ENCODE measurements at regions not wholly inside any gene's neighbourhood (a gene's known extent, or its start where the extent isn't known, plus 50 kb on each side); places are given as distances from the start of the nearest gene placed in this dataset.
A peak's percentile ranks its signal among the peaks of the same experiment; 100 is the strongest.

GRCh38 chr6:11436508-11437096, 100.9 kb upstream of the TMEM170B start:
- no peaks in the 10 kb centered on the region for H3K36me3 ChIP-seq (ENCODE audit: control insufficient read depth, insufficient read depth, low read length)
- H3K27ac ChIP-seq (ENCODE audit: insufficient read depth, low read length): no peak overlapping the region
- no peak overlapping the region for H2AFZ ChIP-seq (replicated peaks; ENCODE audit: low read length, poor library complexity)
- no peak overlapping the region for H3K9ac ChIP-seq (ENCODE audit: low read depth, low read length)
- no peak overlapping the region for H2BK15ac ChIP-seq (ENCODE audit: low read depth, low read length)
- no peak overlapping the region for H3K23ac ChIP-seq (ENCODE audit: low read depth, low read length)
- H3K18ac ChIP-seq (ENCODE audit: low read depth, low read length): peak overlapping the region; percentile 8; the same call in 1 of the 2 replicates
- no peaks in the 10 kb centered on the region for H4K20me1 ChIP-seq (ENCODE audit: insufficient read depth, low read length)
- POLR2A ChIA-PET (ENCODE audit: unreplicated experiment): no interaction called here
- CTCF ChIA-PET: interaction anchor here (0.9 kb wide), 1 partner anchor 174 kb away, joined by 3 read pairs; no protein-coding TSS in a partner anchor
- no peak overlapping the region for H2BK5ac ChIP-seq (ENCODE audit: low read depth, low read length, poor library complexity, severe bottlenecking)
- H4K5ac ChIP-seq (ENCODE audit: low read depth, low read length): no peak overlapping the region
- in situ Hi-C loops (cut with MboI; ENCODE audit: low sequenced_read_pairs) (no loop called here), intact Hi-C loops (cut with micrococcal nuclease) (no loop called here), dilution Hi-C loops (cut with HindIII; ENCODE audit: low sequenced_read_pairs, unreplicated experiment) (no loop called here)
- H3K4me1 ChIP-seq (ENCODE audit: control insufficient read depth, insufficient read depth, low read length): peaks cover 23% of the 10 kb centered on the region
- no peak overlapping the region for H3K4me3 ChIP-seq (ENCODE audit: insufficient read depth, low read depth, low read length)
- no peak for ATAC-seq (ENCODE audit: low read depth)
- no peak overlapping the region for H3K4me2 ChIP-seq (ENCODE audit: low read depth, low read length)
- no peak overlapping the region for H2BK20ac ChIP-seq (ENCODE audit: low read depth, low read length)
- 100% methylated on average over 2 of the region's 6 CpGs; no CpG with 5 or more reads in 1 of the 2 experiments for WGBS, 2 experiments (ENCODE audit: extremely low coverage in 2 of 2, insufficient read length in 1 of 2)
- DNase-seq: no peak
- no peak overlapping the region for H3K56ac ChIP-seq (ENCODE audit: extremely low read depth, insufficient read depth, low read length)
- H2AK5ac ChIP-seq (ENCODE audit: low read depth, low read length): peak overlapping the region; percentile 39
- H3K14ac ChIP-seq (replicated peaks; ENCODE audit: low read depth, low read length): no peak overlapping the region
- H3K9me3 ChIP-seq (ENCODE audit: control insufficient read depth, insufficient read depth, low read length): no peaks in the 10 kb centered on the region
- peak overlapping the region; percentile 31 for H2AK9ac ChIP-seq (replicated peaks; ENCODE audit: low read depth, low read length, poor library complexity)
- H3K4ac ChIP-seq (ENCODE audit: low read depth, low read length): no peak overlapping the region; the same call in 1 of the 2 replicates
- H3K9me1 ChIP-seq (ENCODE audit: insufficient read depth, low read length): peaks cover 7% of the 10 kb centered on the region; the same call in 1 of the 2 replicates
- no peak overlapping the region for H4K8ac ChIP-seq (ENCODE audit: low read depth in 2 of 2, low read length in 2 of 2)
- no peak overlapping the region for H2BK120ac ChIP-seq (ENCODE audit: low read depth, low read length)
- BruUV-seq (replicated peaks): no TSS peak
- TF ChIP-seq RAD21 (IDR thresholded peaks at IDR 0.05; ENCODE audit: low read length): no peak
- no peak for TF ChIP-seq MXI1 (IDR thresholded peaks at IDR 0.05; ENCODE audit: borderline replicate concordance, low read depth, low read length)
- TF ChIP-seq ELK1 (IDR thresholded peaks at IDR 0.05; ENCODE audit: borderline replicate concordance, low read depth, low read length): no peak
- TF ChIP-seq CTCF (conservative IDR thresholded peaks at IDR 0.05; ENCODE audit: low read depth, low read length): no peak
- no peak for TF ChIP-seq POLR2A (IDR thresholded peaks at IDR 0.05; ENCODE audit: low read depth, low read length)
- TF ChIP-seq USF2 (IDR thresholded peaks at IDR 0.05; ENCODE audit: low read depth, low read length): no peak
- no peak for TF ChIP-seq MAFK (IDR thresholded peaks at IDR 0.05; ENCODE audit: low read depth, low read length)
- TF ChIP-seq RFX5 (IDR thresholded peaks at IDR 0.05; ENCODE audit: low read depth, low read length): no peak
- no peak for TF ChIP-seq CEBPB (IDR thresholded peaks at IDR 0.05; ENCODE audit: low read depth, low read length)
- TF ChIP-seq RCOR1 (IDR thresholded peaks at IDR 0.05; ENCODE audit: insufficient replicate concordance, low read length): no peak
- no peak for TF ChIP-seq NFE2L2 (IDR thresholded peaks at IDR 0.05; ENCODE audit: low read depth, low read length)
- TF ChIP-seq FOS (IDR thresholded peaks at IDR 0.05; ENCODE audit: low read depth, low read length): no peak
- TF ChIP-seq CHD1 (IDR thresholded peaks at IDR 0.05; ENCODE audit: low read depth, low read length): no peak
- no peak for TF ChIP-seq BHLHE40 (IDR thresholded peaks at IDR 0.05; ENCODE audit: low read depth, low read length)
- TF ChIP-seq MAZ (IDR thresholded peaks at IDR 0.05; ENCODE audit: borderline replicate concordance, low read depth, low read length): no peak
- no peak for TF ChIP-seq SMC3 (IDR thresholded peaks at IDR 0.05; ENCODE audit: low read depth, low read length)
- no peak overlapping the region for H4K91ac ChIP-seq (ENCODE audit: insufficient read depth, low read depth, low read length)
- H3K79me1 ChIP-seq (ENCODE audit: low read depth in 1 of 2, low read length in 2 of 2): no peaks in the 10 kb centered on the region
- H3K27me3 ChIP-seq (ENCODE audit: control insufficient read depth, insufficient read depth, low read length): no peaks in the 10 kb centered on the region
